ENCODE measurements at regions not wholly inside any gene's neighbourhood (a gene's known extent, or its start where the extent isn't known, plus 50 kb on each side); places are given as distances from the start of the nearest gene placed in this dataset.

GRCh38 chr22:47765757-47766156 is 1003.3 kb downstream of the TBC1D22A start:
- no peak overlapping the region for H3K27ac ChIP-seq (ENCODE audit: low read length)
- ATAC-seq (no peak), DNase-seq (ENCODE audit: low read depth, low spot score) (no peak)
- CTCF ChIA-PET: no interaction called here
- BruUV-seq (replicated peaks): no TSS peak
- no peaks in the 10 kb centered on the region for H3K27me3 ChIP-seq (ENCODE audit: control insufficient read depth, insufficient read depth, low read length)
- no peaks in the 10 kb centered on the region for H3K9me3 ChIP-seq (ENCODE audit: control insufficient read depth, insufficient read depth, low read depth, low read length)
- POLR2A ChIA-PET: no interaction called here
- intact Hi-C loops (cut with micrococcal nuclease; ENCODE audit: unreplicated experiment): no loop called here
- in situ Hi-C loops (cut with HindIII; ENCODE audit: low pct_unique_long_range_greater_than_20kb, low sequenced_read_pairs): no loop called here
- TF ChIP-seq, protein P1, sequence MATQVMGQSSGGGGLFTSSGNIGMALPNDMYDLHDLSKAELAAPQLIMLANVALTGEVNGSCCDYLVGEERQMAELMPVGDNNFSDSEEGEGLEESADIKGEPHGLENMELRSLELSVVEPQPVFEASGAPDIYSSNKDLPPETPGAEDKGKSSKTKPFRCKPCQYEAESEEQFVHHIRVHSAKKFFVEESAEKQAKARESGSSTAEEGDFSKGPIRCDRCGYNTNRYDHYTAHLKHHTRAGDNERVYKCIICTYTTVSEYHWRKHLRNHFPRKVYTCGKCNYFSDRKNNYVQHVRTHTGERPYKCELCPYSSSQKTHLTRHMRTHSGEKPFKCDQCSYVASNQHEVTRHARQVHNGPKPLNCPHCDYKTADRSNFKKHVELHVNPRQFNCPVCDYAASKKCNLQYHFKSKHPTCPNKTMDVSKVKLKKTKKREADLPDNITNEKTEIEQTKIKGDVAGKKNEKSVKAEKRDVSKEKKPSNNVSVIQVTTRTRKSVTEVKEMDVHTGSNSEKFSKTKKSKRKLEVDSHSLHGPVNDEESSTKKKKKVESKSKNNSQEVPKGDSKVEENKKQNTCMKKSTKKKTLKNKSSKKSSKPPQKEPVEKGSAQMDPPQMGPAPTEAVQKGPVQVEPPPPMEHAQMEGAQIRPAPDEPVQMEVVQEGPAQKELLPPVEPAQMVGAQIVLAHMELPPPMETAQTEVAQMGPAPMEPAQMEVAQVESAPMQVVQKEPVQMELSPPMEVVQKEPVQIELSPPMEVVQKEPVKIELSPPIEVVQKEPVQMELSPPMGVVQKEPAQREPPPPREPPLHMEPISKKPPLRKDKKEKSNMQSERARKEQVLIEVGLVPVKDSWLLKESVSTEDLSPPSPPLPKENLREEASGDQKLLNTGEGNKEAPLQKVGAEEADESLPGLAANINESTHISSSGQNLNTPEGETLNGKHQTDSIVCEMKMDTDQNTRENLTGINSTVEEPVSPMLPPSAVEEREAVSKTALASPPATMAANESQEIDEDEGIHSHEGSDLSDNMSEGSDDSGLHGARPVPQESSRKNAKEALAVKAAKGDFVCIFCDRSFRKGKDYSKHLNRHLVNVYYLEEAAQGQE (IDR thresholded peaks at IDR 0.05; ENCODE audit: insufficient read depth in 1 of 2, low read depth in 2 of 2, low read length in 1 of 2): no peak
- no peaks in the 10 kb centered on the region for H3K4me1 ChIP-seq (ENCODE audit: control insufficient read depth, insufficient read depth, low read length)
- no peak overlapping the region for H3K4me3 ChIP-seq (ENCODE audit: low read depth in 2 of 2, low read length in 2 of 2)
- no peaks in the 10 kb centered on the region for H3K36me3 ChIP-seq (ENCODE audit: control insufficient read depth, insufficient read depth, low read length)

GRCh38 chr22:47762141-47762540 is 999.7 kb downstream of the TBC1D22A start:
- no peaks in the 10 kb centered on the region for H3K36me3 ChIP-seq (ENCODE audit: control insufficient read depth, insufficient read depth, low read length)
- ChIA-PET CTCF (no interaction called here), POLR2A (no interaction called here)
- DNase-seq (ENCODE audit: low read depth, low spot score) (no peak), ATAC-seq (no peak)
- H3K27me3 ChIP-seq (ENCODE audit: control insufficient read depth, insufficient read depth, low read length): no peaks in the 10 kb centered on the region
- H3K4me1 ChIP-seq (ENCODE audit: control insufficient read depth, insufficient read depth, low read length): no peaks in the 10 kb centered on the region
- no peak overlapping the region for H3K27ac ChIP-seq (ENCODE audit: low read length)
- no peak overlapping the region for H3K4me3 ChIP-seq (ENCODE audit: low read depth in 2 of 2, low read length in 2 of 2)
- no TSS peak for BruUV-seq (replicated peaks)
- in situ Hi-C loops (cut with HindIII; ENCODE audit: low pct_unique_long_range_greater_than_20kb, low sequenced_read_pairs) (no loop called here), intact Hi-C loops (cut with micrococcal nuclease; ENCODE audit: unreplicated experiment) (no loop called here)
- no peak for TF ChIP-seq TCF7L2 (IDR thresholded peaks at IDR 0.05; ENCODE audit: low read depth, low read length)
- TF ChIP-seq SIN3A (IDR thresholded peaks at IDR 0.05; ENCODE audit: borderline replicate concordance, insufficient read depth, low read depth, low read length): no peak
- H3K9me3 ChIP-seq (ENCODE audit: control insufficient read depth, insufficient read depth, low read depth, low read length): no peaks in the 10 kb centered on the region

DNA sequence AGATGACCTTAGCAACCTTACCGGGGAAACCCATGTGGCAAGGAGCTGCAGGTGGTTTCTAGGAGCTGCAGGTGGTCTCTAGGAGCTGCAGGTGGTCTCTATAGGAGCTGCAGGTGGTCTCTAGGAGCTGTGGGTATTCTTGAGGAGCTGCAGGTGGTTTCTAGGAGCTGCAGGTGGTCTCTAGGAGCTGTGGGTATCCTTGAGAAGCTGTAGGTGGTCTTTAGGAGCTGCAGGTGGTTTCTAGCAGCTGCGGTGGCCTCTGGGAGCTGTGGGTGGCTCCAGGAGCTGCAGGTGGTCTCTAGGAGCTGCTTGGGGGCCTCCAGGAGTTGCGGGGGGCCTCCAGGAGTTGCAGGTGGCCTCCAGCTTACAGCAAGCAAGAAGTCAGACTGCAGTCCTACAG is 997.5 kb downstream of the TBC1D22A start:
- TF ChIP-seq TCF7L2 (IDR thresholded peaks at IDR 0.05; ENCODE audit: low read depth, low read length) (no peak), POLR2AphosphoS5 (IDR thresholded peaks at IDR 0.05; ENCODE audit: low read depth, low read length) (no peak), SIN3A (IDR thresholded peaks at IDR 0.05; ENCODE audit: borderline replicate concordance, insufficient read depth, low read depth, low read length) (no peak)
- TF ChIP-seq, protein P2, sequence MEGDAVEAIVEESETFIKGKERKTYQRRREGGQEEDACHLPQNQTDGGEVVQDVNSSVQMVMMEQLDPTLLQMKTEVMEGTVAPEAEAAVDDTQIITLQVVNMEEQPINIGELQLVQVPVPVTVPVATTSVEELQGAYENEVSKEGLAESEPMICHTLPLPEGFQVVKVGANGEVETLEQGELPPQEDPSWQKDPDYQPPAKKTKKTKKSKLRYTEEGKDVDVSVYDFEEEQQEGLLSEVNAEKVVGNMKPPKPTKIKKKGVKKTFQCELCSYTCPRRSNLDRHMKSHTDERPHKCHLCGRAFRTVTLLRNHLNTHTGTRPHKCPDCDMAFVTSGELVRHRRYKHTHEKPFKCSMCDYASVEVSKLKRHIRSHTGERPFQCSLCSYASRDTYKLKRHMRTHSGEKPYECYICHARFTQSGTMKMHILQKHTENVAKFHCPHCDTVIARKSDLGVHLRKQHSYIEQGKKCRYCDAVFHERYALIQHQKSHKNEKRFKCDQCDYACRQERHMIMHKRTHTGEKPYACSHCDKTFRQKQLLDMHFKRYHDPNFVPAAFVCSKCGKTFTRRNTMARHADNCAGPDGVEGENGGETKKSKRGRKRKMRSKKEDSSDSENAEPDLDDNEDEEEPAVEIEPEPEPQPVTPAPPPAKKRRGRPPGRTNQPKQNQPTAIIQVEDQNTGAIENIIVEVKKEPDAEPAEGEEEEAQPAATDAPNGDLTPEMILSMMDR (IDR thresholded peaks at IDR 0.05): no peak
- TF ChIP-seq, protein P1 (IDR thresholded peaks at IDR 0.05; ENCODE audit: insufficient read depth in 1 of 2, low read depth in 2 of 2, low read length in 1 of 2): no peak
- H3K4me1 ChIP-seq (ENCODE audit: control insufficient read depth, insufficient read depth, low read length): no peaks in the 10 kb centered on the region
- intact Hi-C loops (cut with micrococcal nuclease; ENCODE audit: unreplicated experiment) (no loop called here), in situ Hi-C loops (cut with HindIII; ENCODE audit: low pct_unique_long_range_greater_than_20kb, low sequenced_read_pairs) (no loop called here)
- H3K4me3 ChIP-seq (ENCODE audit: low read depth in 2 of 2, low read length in 2 of 2): no peak overlapping the region
- H3K36me3 ChIP-seq (ENCODE audit: control insufficient read depth, insufficient read depth, low read length): no peaks in the 10 kb centered on the region
- ATAC-seq (no peak), DNase-seq (ENCODE audit: low read depth, low spot score) (no peak)
- no TSS peak for BruUV-seq (replicated peaks)
- no peaks in the 10 kb centered on the region for H3K27me3 ChIP-seq (ENCODE audit: control insufficient read depth, insufficient read depth, low read length)
- H3K27ac ChIP-seq (ENCODE audit: low read length): no peak overlapping the region
- POLR2A ChIA-PET: no interaction called here
- CTCF ChIA-PET: no interaction called here
- no peaks in the 10 kb centered on the region for H3K9me3 ChIP-seq (ENCODE audit: control insufficient read depth, insufficient read depth, low read depth, low read length)

Data from Panc1 (cell line).